ENCODE measurements at regions not wholly inside any gene's neighbourhood (a gene's known extent, or its start where the extent isn't known, plus 50 kb on each side); places are given as distances from the start of the nearest gene placed in this dataset.

- H3K9ac ChIP-seq (ENCODE audit: low read depth in 1 of 2, low read length in 2 of 2): no peak overlapping the region
- no peak for DNase-seq (ENCODE audit: low spot score)
- H3K27ac ChIP-seq (ENCODE audit: low read depth in 1 of 2, low read length in 2 of 2): no peak overlapping the region
These were observed 65.0 kb downstream of the TEX35 start for GRCh38 chr1:178577882-178578281.

More at GRCh38 chr1:178577882-178578281, 65.0 kb downstream of the TEX35 start:
- TF ChIP-seq EGR1 (IDR thresholded peaks at IDR 0.05; ENCODE audit: low read depth in 2 of 2) (no peak), SP1 (IDR thresholded peaks at IDR 0.05) (no peak), NR2F2 (IDR thresholded peaks at IDR 0.05) (no peak), HNF4A (conservative IDR thresholded peaks at IDR 0.05) (no peak), CTCF (IDR thresholded peaks at IDR 0.05; ENCODE audit: low read depth, low read length, missing input control) (no peak), RXRA (IDR thresholded peaks at IDR 0.05) (no peak), YY1 (IDR thresholded peaks at IDR 0.05) (no peak), FOXA1 (IDR thresholded peaks at IDR 0.05) (no peak)
- TF ChIP-seq, protein P1, sequence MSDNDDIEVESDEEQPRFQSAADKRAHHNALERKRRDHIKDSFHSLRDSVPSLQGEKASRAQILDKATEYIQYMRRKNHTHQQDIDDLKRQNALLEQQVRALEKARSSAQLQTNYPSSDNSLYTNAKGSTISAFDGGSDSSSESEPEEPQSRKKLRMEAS (IDR thresholded peaks at IDR 0.05): no peak
- TF ChIP-seq, protein P2, sequence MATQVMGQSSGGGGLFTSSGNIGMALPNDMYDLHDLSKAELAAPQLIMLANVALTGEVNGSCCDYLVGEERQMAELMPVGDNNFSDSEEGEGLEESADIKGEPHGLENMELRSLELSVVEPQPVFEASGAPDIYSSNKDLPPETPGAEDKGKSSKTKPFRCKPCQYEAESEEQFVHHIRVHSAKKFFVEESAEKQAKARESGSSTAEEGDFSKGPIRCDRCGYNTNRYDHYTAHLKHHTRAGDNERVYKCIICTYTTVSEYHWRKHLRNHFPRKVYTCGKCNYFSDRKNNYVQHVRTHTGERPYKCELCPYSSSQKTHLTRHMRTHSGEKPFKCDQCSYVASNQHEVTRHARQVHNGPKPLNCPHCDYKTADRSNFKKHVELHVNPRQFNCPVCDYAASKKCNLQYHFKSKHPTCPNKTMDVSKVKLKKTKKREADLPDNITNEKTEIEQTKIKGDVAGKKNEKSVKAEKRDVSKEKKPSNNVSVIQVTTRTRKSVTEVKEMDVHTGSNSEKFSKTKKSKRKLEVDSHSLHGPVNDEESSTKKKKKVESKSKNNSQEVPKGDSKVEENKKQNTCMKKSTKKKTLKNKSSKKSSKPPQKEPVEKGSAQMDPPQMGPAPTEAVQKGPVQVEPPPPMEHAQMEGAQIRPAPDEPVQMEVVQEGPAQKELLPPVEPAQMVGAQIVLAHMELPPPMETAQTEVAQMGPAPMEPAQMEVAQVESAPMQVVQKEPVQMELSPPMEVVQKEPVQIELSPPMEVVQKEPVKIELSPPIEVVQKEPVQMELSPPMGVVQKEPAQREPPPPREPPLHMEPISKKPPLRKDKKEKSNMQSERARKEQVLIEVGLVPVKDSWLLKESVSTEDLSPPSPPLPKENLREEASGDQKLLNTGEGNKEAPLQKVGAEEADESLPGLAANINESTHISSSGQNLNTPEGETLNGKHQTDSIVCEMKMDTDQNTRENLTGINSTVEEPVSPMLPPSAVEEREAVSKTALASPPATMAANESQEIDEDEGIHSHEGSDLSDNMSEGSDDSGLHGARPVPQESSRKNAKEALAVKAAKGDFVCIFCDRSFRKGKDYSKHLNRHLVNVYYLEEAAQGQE (IDR thresholded peaks at IDR 0.05): no peak
- TF ChIP-seq, protein P3, sequence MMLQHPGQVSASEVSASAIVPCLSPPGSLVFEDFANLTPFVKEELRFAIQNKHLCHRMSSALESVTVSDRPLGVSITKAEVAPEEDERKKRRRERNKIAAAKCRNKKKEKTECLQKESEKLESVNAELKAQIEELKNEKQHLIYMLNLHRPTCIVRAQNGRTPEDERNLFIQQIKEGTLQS (IDR thresholded peaks at IDR 0.05): no peak
- TF ChIP-seq, protein P4, sequence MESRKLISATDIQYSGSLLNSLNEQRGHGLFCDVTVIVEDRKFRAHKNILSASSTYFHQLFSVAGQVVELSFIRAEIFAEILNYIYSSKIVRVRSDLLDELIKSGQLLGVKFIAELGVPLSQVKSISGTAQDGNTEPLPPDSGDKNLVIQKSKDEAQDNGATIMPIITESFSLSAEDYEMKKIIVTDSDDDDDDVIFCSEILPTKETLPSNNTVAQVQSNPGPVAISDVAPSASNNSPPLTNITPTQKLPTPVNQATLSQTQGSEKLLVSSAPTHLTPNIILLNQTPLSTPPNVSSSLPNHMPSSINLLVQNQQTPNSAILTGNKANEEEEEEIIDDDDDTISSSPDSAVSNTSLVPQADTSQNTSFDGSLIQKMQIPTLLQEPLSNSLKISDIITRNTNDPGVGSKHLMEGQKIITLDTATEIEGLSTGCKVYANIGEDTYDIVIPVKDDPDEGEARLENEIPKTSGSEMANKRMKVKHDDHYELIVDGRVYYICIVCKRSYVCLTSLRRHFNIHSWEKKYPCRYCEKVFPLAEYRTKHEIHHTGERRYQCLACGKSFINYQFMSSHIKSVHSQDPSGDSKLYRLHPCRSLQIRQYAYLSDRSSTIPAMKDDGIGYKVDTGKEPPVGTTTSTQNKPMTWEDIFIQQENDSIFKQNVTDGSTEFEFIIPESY (IDR thresholded peaks at IDR 0.05): no peak
- 96% methylated on average over 4 of the region's 4 CpGs for WGBS
- H3K4me1 ChIP-seq (ENCODE audit: control insufficient read depth in 4 of 4, insufficient read depth in 4 of 4, low read length in 3 of 4): peaks cover 0 to 5% (median 0%) of the 10 kb centered on the region in 4 donors
- H3K27me3 ChIP-seq (ENCODE audit: control insufficient read depth in 4 of 4, insufficient read depth in 4 of 4, low read length in 3 of 4): no peaks in the 10 kb centered on the region
- no peak overlapping the region for H3K4me3 ChIP-seq (ENCODE audit: low read depth in 1 of 3, low read length in 3 of 3)
- no peaks in the 10 kb centered on the region for H3K36me3 ChIP-seq (ENCODE audit: control insufficient read depth in 4 of 4, insufficient read depth in 3 of 4, low read depth in 1 of 4, low read length in 3 of 4)
- H3K9me3 ChIP-seq (ENCODE audit: control insufficient read depth in 4 of 4, low read length in 3 of 4): no peaks in the 10 kb centered on the region
